GM19438 (cell line): ENCODE measurements at regions not wholly inside any gene's neighbourhood (a gene's known extent, or its start where the extent isn't known, plus 50 kb on each side); places are given as distances from the start of the nearest gene placed in this dataset.
A peak's percentile ranks its signal among the peaks of the same experiment; 100 is the strongest.

Experiments
- ATAC-seq: cut with Tn5 transposase; IDR thresholded peaks from one replicate; pipeline ENCODE4 v1.9.1; 2021; ENCODE audit warnings: low read depth; ENCODE audit not compliant: unreplicated experiment

DNA sequence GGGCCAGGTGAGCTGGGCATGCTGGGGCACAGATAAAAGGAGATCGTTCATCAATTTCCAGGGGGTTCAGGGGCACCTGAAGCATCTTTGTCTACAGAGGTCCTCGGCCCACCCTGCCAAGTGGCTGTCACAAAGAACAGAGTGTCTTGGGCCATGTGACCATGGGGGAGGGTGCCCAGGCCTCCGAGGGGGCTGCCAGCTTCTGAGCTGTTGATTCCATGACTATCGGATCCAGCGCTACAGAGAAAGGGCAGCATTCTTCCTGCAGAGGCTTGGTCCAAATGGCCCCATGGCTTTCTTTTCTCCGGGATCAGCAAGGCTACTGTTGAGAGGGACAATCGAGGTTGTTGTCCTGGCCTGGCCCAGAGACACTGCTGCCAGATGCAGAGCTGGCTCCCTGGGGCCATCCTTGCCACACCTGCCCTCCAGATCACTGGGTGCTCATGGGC, 289.2 kb downstream of the ZSWIM6 start:
- ATAC-seq: no peak

DNA sequence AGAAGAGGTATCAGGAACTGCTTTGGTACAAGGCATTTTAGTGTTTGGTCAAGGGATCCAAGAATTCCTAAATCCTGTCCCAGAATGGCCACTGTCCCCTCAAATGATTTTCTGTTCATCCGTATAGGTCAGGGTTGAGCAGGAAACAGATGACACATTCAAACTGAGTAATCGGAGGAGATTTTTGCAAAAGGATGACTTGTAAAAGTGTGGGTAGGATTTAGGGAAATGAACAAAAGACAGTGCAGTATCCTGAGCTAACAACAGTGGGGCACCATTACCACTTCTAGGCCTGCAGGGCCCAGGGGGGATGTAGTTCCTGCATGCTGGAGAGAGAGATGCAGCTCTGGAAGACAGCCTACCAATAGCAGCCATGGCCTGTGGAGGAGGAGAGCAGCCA, 290.1 kb downstream of the ZSWIM6 start:
- no peak for ATAC-seq

DNA sequence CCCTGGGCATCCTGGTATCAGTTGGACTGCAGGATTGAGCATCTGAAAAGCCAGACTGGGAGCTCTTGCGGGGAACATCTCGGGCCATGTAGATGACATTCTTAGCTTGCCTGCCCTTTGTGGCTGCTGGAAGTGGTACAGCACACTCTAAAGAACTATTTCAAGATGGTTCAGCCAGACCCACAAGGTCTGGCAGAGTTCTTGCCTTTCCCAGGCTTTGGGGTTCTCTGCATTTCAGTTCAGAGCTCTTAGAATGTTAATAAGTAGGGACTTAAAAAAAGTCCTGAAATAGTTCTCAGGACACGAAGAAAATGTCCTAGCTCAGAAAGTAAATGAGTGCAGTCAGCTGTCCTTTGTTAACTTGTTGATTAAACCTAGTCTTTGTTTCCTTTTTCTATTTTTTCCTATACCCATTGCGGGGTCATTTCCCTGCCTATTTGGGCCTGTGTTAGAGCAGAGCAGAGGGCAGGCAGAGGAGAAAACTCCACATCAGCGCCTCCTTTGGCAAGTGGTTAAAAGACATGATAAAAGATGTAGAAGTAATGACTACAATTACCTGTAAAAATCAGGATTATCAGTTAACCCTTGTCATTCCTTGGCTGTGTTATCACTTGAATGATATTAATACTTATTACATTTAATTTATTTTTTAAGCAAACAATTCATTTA, 291.5 kb downstream of the ZSWIM6 start:
- ATAC-seq: no peak

DNA sequence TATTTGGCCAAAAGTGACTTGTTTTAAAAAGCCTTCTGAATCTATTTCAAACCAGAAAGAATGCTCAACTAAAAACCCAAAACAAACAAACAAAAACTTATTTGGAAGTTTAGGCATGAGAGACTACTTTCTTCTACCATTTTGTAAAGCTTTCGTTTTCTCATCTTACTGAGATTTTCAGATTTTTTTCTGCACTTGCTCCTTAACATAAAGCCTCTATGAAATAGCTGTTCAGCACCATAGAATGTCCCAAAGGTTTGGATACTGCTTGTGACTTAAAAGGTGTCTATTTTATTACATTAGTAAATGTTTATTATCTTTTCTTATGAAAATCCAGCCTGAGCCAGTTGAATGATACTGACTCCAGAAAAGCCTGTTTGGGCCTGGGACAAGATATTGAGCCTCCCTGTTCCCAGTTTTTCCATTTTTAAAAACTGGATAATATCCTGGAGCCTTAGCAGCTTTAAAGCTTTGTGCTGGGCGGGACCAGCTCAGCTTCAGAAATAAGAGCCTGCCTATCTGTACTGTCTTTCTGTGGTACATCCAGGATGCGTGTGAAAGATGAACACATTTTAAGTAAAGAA, 292.6 kb downstream of the ZSWIM6 start:
- no peak for ATAC-seq

DNA sequence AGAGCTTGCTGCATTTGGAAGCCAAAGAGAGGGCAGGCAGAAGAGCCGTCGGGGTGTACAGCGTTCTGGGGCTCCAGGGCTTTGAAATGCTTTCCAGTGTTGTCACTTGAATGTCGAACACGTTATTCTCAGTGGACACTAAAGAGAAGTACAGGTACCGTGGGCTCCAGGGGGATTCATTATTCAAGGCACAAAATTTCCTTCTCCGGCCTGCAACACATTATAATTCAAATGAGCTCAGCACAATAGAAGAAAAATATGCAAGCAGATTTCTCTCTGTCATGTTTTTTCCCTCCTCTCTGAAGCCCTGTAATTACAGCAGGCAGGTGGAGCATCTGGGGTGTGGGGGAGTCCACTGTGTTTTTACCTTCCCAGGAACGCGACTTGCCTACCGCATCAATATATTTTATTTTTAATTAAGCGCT, 293.1 kb downstream of the ZSWIM6 start:
- ATAC-seq: no peak

DNA sequence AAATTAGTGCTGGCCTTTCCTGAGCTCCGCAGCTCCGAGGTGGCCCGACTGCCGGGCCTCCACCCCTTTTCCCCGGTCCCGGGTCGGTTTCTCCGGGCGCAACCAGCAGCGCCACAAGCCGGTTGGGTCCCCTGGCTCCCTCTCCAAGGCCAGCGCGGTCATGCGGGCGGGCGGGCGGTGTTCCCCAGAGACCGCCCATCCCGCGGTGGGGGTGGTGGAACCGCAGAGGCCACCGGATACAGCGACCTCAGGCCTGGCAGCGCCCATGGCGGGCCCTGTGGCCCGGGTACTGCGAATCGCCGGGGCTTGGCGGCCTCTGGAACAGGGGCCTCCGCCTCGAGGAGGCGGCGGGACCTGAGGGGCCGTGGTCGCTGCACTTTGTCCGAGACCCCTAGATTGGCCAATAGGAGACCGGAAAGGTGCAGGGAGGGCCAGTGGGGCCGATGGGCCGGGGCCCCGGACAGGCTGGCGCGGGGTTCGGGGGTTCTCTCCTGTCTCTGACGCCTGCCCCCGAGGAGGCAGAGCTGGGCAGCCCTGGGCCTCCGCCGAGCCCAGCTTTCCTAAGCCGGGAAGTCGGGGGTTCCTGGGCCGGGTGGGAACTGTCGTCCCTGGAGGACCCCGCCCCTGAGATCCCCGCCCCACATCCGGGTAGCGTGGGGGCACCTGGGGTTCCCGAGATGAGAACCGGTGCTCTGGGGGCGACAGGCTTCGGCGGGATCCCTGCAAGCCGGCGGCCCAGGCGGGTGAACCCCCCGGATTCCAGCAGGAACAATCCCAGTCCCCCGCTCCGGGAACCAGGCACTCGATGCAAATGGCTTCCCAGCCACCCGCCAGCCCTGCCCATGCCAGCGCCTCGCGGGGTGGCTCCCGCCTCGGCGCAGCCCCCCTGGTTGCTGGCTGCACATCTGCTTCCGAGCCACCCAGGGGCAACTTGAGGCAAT, 293.9 kb downstream of the ZSWIM6 start:
- peak; percentile 64 for ATAC-seq

DNA sequence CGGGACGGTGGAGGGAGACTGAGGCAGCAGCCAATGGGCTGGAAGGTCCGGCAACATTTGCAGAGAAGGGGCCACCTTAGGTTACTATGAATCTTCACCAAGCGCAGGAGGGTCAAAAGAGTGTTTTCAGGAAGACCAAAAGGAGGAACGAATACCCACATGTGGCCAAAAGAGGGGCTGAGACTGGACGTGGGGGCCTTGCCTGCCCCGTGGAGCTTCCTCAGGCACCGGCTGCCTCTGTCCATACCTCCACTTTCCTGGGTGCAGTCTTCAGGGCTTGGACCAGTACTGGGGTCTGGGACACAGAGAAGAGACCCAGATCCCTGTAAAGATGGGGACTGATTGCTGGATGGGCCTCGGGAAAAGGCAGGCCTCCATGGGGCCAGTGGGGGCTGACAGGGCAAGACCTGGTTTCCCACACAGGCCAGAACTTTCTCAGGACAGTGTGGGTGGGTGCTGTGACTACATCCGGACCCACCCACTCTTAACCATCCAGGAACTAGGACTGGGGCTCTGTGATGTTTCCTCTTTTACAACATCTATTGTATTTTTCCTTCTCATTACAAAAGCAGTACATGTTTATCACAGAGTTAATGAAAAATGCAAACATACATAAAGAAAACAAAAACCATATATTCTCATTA, 294.7 kb downstream of the ZSWIM6 start:
- peak; percentile 24 for ATAC-seq

DNA sequence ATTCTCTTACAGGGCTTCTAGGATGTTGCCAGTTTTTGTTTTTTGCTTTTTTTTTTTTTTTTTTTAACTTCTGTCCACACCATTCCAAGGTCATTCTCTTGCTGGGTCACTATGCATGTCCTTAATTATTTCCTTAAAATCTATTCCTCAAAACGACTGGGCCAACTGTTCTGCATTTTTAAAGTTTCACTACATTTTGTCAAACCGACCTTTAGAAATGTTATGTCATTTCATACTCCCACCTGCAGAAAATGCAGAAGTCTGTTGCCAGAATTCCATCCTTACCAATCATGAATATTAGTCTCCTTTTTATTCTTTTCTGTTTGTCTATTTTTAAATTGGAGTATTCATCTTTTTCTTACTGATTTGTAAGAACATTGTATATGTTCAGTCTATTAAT, 295.5 kb downstream of the ZSWIM6 start:
- no peak for ATAC-seq

DNA sequence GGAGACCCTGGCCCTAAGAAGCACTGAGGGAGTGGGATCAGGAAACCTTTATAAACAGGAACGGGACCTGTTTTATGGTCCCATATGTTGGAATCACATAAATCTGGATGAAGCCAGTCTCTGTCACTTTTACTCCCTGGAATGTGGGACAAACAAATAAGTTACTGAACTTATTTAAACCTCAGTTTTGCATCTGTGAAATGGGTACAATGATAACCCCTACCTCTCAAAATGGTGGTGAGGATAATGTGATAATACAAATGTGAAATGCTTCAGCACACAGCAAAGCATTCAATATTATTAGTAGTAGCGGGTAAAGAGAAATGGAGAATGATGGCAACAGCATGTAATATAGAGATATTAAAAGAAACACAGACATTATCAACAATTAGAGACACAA, 298.9 kb downstream of the ZSWIM6 start:
- no peak for ATAC-seq

DNA sequence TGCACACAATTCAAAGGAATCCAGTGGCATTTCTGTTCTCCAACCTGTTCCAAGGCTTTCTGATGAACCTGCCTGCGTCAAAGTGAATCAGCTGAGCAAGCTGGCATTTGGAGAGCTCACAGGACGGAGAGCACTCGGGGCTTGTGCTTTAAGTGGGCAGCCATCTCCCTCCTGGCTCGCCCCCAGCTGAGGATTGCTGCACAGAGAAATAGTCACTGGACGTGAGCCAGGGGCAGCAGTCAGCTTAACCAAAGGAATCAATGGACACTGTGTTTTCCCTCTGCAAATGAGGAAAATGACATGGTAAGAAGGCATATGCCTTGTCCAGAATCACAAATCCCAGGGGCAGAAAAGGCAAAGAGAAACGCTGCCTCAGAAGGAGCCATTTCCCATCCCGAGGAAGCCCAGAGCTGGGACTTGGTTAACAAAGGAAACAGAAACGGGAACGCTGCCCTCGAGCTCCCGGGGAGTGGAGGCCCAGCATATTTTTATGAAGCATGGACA, 299.4 kb downstream of the ZSWIM6 start:
- ATAC-seq: no peak

DNA sequence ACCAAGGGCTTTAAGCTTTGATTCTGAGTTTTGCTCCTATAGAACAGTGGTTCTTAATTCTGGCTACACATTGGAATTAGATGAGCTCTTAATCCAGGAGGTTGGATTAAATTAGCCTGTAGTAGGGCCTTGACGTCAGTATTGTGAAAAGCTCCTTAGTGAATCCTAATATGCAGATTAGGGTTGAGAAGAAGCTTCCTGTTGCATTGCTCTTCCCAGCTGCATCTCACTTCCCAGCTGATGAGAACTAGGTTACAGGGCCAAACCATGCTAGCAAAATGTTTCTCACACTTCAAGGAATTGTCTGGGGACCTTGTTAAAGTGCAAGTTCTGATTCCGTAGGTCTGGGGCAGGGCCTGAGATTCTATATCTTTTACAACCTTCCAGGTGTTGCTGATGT, 300.0 kb downstream of the ZSWIM6 start:
- no peak for ATAC-seq

DNA sequence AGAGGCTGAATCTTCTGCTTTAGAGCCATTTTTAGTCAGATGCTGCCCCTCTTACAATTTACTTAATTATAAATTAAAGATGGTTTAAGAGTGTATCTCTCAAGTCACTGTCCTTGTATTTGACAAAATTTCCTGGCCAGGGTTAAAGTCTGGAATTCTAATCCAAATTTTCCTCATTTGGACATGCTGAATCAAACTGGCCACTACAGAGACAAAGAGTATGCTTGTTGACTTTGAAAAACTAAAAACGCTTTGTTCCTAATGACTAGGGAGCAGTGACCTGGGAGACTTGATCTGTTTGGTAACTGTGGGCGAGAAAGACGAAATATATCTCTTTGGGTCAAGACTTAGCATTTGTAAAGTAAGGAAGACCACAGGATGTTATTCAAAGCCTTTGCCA, 303.2 kb downstream of the ZSWIM6 start:
- ATAC-seq: no peak

DNA sequence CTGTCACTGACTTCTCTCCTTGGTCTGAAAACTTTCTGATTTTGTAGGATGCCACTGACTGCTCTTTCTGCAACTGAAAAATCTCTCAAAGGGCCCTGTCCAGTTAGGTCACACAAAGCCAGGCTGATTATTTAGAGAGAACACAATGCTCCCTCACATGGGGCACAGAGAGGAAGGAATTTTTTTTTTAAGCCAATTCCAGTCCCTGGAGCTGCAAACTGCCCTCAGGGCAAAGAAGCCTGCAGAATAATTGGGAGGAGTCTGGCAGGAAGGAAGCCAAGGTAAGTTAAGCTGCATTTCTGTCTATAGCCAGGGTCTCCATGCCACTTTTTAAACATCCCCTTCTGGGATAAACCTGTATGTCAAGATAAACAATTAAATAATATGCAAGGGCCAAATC, 305.5 kb downstream of the ZSWIM6 start:
- no peak for ATAC-seq

DNA sequence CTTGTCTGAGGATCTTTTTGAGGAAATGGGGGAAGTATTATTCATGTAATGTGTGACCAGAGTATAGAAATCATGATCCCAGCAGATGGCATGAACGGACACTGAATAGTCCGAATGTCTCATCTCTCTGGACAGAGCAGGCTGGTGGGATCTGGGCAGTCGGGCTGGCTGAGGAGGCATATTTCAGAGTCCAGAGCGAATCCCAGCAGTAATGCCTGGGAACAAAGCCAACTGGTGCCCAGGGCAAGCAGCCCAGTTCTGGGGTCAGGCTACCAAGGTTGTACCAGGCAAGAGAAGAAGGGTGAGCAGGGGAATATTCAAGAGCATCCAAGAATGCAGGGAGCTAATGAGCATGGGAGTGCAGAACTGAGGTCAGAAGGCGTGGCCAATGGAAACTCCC, 306.4 kb downstream of the ZSWIM6 start:
- no peak for ATAC-seq

DNA sequence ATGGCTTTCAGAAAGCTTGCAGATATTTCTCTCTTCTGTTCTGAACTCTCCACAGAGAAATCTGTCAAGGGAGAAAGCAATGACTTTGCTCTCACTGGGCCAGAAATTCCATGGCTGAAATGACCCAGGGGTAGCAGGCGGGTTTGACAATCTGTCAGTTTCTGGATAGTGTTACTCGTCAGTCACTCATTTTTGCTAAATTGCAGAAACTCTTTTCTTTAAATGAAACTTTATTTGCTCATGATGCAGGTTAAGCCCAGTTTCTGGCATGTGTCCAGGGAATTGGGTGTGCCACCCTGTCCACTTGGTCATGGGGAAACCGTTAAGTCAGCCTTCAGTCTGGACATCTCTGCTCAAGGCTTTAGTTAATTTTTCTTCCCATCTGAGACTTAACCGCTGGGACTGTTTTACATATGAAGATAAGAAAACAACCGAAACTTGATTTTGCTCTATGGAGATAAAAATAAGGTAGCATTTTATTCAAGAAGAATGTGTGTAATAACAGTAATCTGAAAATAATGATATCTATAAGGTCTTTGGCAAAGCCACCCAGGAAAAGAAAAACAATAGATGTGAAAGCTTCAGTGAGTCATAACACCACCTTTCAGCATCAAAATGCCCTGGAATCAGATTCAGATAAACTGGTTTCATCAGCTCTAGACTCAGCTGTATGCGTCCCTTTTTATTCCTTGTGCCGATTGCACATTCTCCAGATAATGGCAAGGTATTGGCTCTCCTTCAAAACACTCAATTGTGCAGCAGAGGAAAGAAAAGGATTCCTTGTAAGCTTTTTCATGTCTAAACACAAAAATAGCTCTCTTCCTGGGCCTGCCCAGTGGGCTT, 308.3 kb downstream of the ZSWIM6 start:
- no peak for ATAC-seq

DNA sequence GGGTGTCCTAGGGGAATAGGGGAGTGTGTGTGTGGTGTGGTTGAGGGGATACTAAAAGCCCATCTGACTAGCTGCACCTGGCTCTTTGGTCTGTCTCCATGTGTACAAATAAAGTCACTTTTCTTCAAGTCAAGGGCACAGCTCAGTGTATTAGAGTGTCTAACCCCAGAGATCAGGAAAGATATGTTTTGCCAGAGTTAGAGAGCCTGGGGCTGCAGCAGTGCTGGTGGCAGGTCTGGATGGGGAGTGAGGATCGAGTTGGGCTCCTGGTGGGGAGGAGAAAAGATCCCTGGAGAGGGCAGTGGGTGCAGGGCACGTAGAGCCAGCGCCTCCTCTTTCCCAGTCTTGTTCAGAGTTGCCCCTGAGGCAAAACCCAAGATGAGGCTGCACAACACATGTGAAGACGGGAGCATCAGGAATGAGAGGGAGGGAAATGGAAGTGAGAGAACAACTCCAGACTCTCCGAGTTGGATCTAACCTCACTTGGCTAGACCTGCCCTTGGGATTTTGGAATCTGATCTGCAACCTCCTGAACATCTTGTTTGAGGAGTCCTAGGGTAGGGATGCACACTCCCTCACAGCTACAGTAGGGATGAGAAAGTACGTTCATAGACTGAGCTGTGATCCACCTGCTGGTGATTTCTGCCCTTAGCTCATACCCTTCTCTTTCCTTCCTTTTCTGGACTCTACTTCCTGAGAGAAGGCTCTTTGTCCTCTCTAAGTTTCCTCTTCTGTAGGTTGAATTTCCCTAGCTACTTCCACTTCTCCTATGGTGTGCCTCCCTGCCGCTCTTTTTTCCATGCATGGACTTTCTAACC, 309.9 kb downstream of the ZSWIM6 start:
- ATAC-seq: no peak

DNA sequence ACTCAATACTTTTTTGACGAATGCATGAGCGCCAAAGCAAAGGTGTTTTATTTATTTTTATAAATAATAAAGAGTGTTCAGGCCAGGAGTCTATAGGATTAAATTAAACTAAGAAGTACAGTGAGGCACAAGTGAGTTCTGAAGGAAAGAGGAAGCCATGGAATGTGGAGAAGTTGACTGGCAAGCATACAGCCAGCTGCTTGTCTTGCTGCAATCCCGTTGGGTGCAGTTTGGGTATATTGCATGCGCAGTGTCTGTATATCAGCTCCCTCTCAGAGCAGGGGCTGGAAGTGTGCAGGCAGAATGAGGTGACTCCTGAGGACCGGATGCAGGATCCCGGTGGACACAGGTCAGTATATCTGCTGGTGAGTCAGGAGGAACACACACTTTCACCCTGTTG, 315.6 kb downstream of the ZSWIM6 start:
- ATAC-seq: no peak

DNA sequence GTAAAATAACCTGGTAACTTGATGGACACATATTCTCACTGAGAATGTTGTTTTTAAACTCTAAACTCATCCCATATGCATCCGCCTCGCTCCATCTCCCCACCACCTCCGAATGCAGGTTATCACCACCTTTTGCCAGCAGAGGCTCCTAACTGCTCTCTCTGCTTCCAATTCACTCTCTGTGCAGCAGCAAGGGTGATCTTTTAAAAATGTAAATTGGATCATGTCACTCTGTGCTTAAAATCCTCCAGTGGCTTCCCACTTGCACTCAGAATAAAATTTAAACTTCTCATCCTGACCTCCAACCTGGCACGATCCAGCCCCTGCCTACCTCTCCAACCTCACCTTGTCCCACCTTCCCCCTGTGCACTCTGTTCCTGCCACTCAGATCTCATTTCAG, 317.2 kb downstream of the ZSWIM6 start:
- ATAC-seq: no peak

DNA sequence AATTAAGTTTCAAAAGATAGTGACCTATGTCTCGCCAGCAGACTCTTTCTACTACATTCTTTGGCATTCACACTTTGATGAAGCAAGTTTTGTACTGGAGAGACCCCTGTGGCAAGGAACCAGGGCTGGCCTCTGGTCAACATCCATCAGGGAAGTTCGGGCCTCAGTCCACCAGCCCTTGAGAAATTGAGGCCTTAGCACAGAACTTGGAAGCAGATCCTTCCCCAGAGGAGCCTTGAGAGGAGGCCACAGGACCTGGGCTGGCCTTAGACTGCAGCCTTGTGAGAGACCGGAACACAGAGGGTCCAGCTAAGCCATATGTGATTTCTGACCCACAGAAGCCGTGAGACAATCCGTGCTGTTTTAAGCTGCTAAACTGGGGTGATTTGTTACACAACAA, 317.9 kb downstream of the ZSWIM6 start:
- no peak for ATAC-seq
